ENCODE measurements at regions not wholly inside any gene's neighbourhood (a gene's known extent, or its start where the extent isn't known, plus 50 kb on each side); places are given as distances from the start of the nearest gene placed in this dataset.

GRCh38 chr5:136780518-136780917 lies 415.2 kb upstream of the TRPC7 start:
- no peak overlapping the region for H3K4me2 ChIP-seq
- no peak overlapping the region for H3K4me3 ChIP-seq
- ATAC-seq (0 out of 6 replicates have a peak, but pooled peaks of 1 of the 2 experiments have one; percentile 50), DNase-seq (ENCODE audit: low read depth in 1 of 2, low spot score in 1 of 2) (peak in 1 of 2 experiments; percentile 22), FAIRE-seq (no peak)
- POLR2A ChIA-PET = no interaction called here
- CTCF ChIA-PET = interaction anchor here (1.2 to 4.7 kb wide), 2 partner anchors 11 to 531 kb away, joined by 5 to 18 read pairs; no protein-coding TSS in a partner anchor
- H3K9me3 ChIP-seq = no peaks in the 10 kb centered on the region
- peak; percentile 52 to 62; a peak in 4 of 5 replicates for TF ChIP-seq RAD21 (conservative IDR thresholded peaks at IDR 0.05 in 1 of 2, IDR thresholded peaks at IDR 0.05 in 1 of 2)
- TF ChIP-seq MYC (IDR thresholded peaks at IDR 0.05; ENCODE audit: borderline replicate concordance, low read length) = no peak
- TF ChIP-seq SMC3 (IDR thresholded peaks at IDR 0.05) = peak; percentile 24; the same call in 2 of the 3 replicates
- TF ChIP-seq CTCF (IDR thresholded peaks at IDR 0.05) = peak; percentile 28; the same call in 2 of the 3 replicates
- WGBS (ENCODE audit: missing lambda C conversion rate) = 21% methylated on average over 2 of the region's 2 CpGs
- no peak overlapping the region for H3K27ac ChIP-seq
- no peaks in the 10 kb centered on the region for H3K4me1 ChIP-seq

- no peak overlapping the region for H3K4me3 ChIP-seq
- no peak overlapping the region for H3K4me2 ChIP-seq
- TF ChIP-seq MAFK (IDR thresholded peaks at IDR 0.05; ENCODE audit: partially characterized antibody) (no peak), HMGXB4 (CRISPR knock-in tag; IDR thresholded peaks at IDR 0.05; ENCODE audit: borderline replicate concordance) (no peak), CHD4 (IDR thresholded peaks at IDR 0.05; ENCODE audit: borderline replicate concordance) (no peak), BCL3 (IDR thresholded peaks at IDR 0.05) (no peak), CBX8 (IDR thresholded peaks at IDR 0.05) (no peak), ATOH8 (CRISPR knock-in tag; IDR thresholded peaks at IDR 0.05; ENCODE audit: low read depth) (no peak), CEBPB (IDR thresholded peaks at IDR 0.05) (no peak), HOXB13 (CRISPR knock-in tag; IDR thresholded peaks at IDR 0.05; ENCODE audit: low read depth) (no peak), REST (IDR thresholded peaks at IDR 0.05) (no peak), NFE2L2 (conservative IDR thresholded peaks at IDR 0.05; ENCODE audit: low read length) (no peak), EHMT2 (IDR thresholded peaks at IDR 0.05; ENCODE audit: low read depth) (no peak), RNF2 (IDR thresholded peaks at IDR 0.05; ENCODE audit: borderline replicate concordance, low read depth) (no peak), BHLHE40 (IDR thresholded peaks at IDR 0.05; ENCODE audit: low read depth, low read length) (no peak), MAZ (IDR thresholded peaks at IDR 0.05; ENCODE audit: borderline replicate concordance, low read depth, low read length) (no peak), SMC3 (IDR thresholded peaks at IDR 0.05) (no peak), CBX2 (IDR thresholded peaks at IDR 0.05; ENCODE audit: borderline replicate concordance, low read depth) (no peak), KDM5A (IDR thresholded peaks at IDR 0.05) (no peak)
- DNase-seq (ENCODE audit: low read depth in 1 of 2, low spot score in 1 of 2) (no peak), ATAC-seq (no peak), FAIRE-seq (no peak)
- H3K27ac ChIP-seq = no peak overlapping the region
- WGBS (ENCODE audit: missing lambda C conversion rate) = 5% methylated on average over 4 of the region's 4 CpGs
- no peaks in the 10 kb centered on the region for H3K9me3 ChIP-seq
- POLR2A ChIA-PET = no interaction called here
- CTCF ChIA-PET = interaction anchor here (0.7 to 2.0 kb wide), 2 partner anchors 410 to 413 kb away, joined by 3 to 5 read pairs; no protein-coding TSS in a partner anchor
- H3K4me1 ChIP-seq = no peaks in the 10 kb centered on the region
These were observed 410.9 kb upstream of the TRPC7 start for GRCh38 chr5:136776022-136776927.

All from A549 (cell line).